ENCODE measurements at regions not wholly inside any gene's neighbourhood (a gene's known extent, or its start where the extent isn't known, plus 50 kb on each side); places are given as distances from the start of the nearest gene placed in this dataset.

- H3K27ac ChIP-seq = no peak overlapping the region
- TF ChIP-seq, protein P1, sequence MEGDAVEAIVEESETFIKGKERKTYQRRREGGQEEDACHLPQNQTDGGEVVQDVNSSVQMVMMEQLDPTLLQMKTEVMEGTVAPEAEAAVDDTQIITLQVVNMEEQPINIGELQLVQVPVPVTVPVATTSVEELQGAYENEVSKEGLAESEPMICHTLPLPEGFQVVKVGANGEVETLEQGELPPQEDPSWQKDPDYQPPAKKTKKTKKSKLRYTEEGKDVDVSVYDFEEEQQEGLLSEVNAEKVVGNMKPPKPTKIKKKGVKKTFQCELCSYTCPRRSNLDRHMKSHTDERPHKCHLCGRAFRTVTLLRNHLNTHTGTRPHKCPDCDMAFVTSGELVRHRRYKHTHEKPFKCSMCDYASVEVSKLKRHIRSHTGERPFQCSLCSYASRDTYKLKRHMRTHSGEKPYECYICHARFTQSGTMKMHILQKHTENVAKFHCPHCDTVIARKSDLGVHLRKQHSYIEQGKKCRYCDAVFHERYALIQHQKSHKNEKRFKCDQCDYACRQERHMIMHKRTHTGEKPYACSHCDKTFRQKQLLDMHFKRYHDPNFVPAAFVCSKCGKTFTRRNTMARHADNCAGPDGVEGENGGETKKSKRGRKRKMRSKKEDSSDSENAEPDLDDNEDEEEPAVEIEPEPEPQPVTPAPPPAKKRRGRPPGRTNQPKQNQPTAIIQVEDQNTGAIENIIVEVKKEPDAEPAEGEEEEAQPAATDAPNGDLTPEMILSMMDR (IDR thresholded peaks at IDR 0.05) = no peak
- DNase-seq (no peak), ATAC-seq (no peak)
- no peak overlapping the region for H3K4me3 ChIP-seq
- H3K9me3 ChIP-seq = no peaks in the 10 kb centered on the region
- no peaks in the 10 kb centered on the region for H3K27me3 ChIP-seq (ENCODE audit: low read depth)
- intact Hi-C loops (cut with DNase I) = no loop called here
- no peaks in the 10 kb centered on the region for H3K4me1 ChIP-seq
- H3K36me3 ChIP-seq = no peaks in the 10 kb centered on the region
These were observed 479.2 kb downstream of the GBA3 start for GRCh38 chr4:23171976-23172375.

- TF ChIP-seq, protein P1 (IDR thresholded peaks at IDR 0.05) = no peak
- H3K4me1 ChIP-seq = no peaks in the 10 kb centered on the region
- H3K27me3 ChIP-seq (ENCODE audit: low read depth) = no peaks in the 10 kb centered on the region
- H3K4me3 ChIP-seq = no peak overlapping the region
- DNase-seq (no peak), ATAC-seq (no peak)
- intact Hi-C loops (cut with DNase I) = no loop called here
- H3K27ac ChIP-seq = no peak overlapping the region
- no peaks in the 10 kb centered on the region for H3K36me3 ChIP-seq
- no peaks in the 10 kb centered on the region for H3K9me3 ChIP-seq
These were observed 477.0 kb downstream of the GBA3 start for GRCh38 chr4:23169608-23170311.

DNA sequence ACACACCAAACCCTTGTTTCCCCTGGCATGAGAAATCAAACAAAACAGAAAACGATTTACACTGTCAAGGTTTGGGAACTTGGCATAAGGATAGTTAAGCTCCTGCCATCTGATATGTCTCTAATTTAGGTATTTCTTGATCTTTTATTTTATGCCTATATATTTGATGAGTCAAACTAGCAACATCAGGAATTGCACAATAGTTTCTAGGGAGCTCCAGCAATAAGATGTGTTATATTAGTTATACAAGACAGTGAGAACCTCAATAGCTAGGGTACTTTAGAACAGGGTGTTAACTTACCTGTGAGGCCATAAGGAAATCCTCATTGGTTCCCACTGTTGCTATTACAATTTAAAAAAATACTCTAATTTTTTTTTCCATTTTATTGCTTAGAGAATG is 474.2 kb downstream of the GBA3 start:
- no peak for ATAC-seq
- Histone ChIP-seq H3K27me3 (ENCODE audit: low read depth) (no peaks in the 10 kb centered on the region), H3K36me3 (no peaks in the 10 kb centered on the region), H3K4me1 (no peaks in the 10 kb centered on the region), H3K27ac (no peak overlapping the region), H3K4me3 (no peak overlapping the region), H3K9me3 (no peaks in the 10 kb centered on the region)
- TF ChIP-seq, protein P1 (IDR thresholded peaks at IDR 0.05) = no peak
- intact Hi-C loops (cut with DNase I) = no loop called here
- DNase-seq = no peak

DNA sequence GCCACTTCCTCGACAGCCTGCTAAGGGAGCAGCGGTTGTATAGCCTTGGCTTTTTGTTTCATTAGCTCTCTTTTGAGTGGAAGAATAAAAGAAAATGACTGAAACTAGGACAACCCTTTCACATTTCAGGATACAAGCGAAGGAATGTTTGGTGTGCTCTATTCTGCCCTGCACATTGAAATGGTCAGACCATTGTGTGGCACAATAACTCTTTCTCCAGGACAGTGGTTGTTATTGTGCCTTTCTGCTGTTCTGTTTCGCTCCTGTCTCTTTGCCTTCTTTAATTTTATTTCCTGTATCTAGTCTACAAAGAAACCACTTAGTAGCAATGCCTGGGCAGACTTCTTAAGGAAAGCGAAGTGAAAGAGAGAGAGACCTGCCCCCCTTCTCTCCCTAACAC is 473.7 kb downstream of the GBA3 start:
- no peaks in the 10 kb centered on the region for H3K36me3 ChIP-seq
- intact Hi-C loops (cut with DNase I) = no loop called here
- H3K4me1 ChIP-seq = no peaks in the 10 kb centered on the region
- H3K27me3 ChIP-seq (ENCODE audit: low read depth) = no peaks in the 10 kb centered on the region
- H3K4me3 ChIP-seq = no peak overlapping the region
- ATAC-seq (no peak), DNase-seq (no peak)
- no peaks in the 10 kb centered on the region for H3K9me3 ChIP-seq
- H3K27ac ChIP-seq = no peak overlapping the region
- TF ChIP-seq, protein P1 (IDR thresholded peaks at IDR 0.05) = no peak

- H3K27ac ChIP-seq = no peak overlapping the region
- no peak overlapping the region for H3K4me3 ChIP-seq
- intact Hi-C loops (cut with DNase I) = no loop called here
- TF ChIP-seq, protein P1 (IDR thresholded peaks at IDR 0.05) = no peak
- ATAC-seq (no peak), DNase-seq (no peak)
- no peaks in the 10 kb centered on the region for H3K27me3 ChIP-seq (ENCODE audit: low read depth)
- H3K36me3 ChIP-seq = no peaks in the 10 kb centered on the region
- no peaks in the 10 kb centered on the region for H3K9me3 ChIP-seq
- H3K4me1 ChIP-seq = no peaks in the 10 kb centered on the region
These were observed 472.9 kb downstream of the GBA3 start for GRCh38 chr4:23165669-23166068.
